ENCODE measurements at regions not wholly inside any gene's neighbourhood (a gene's known extent, or its start where the extent isn't known, plus 50 kb on each side); places are given as distances from the start of the nearest gene placed in this dataset.

DNA sequence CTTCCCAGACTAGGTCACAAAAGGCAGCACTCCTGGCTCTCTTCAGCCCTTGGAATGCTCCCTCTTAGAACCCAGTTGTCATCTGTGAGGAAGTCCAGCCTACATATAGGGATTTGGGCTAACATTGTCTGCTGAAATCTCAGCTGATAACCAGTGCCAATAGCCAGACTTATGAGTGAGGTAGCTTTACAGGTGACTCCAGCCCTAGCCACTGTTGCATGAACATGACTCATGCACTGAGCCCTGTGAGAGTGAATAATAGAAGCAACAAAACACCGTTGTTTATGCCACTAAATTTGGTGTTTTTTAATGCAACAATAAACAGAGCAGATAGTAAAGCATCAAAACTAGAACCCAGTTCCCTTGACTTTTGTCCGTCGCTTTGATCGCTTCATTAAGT, 433.2 kb downstream of the STIM2 start:
- no peak for TF ChIP-seq GATA3 (IDR thresholded peaks at IDR 0.05; ENCODE audit: low read depth, low read length)
- no peak for TF ChIP-seq GATA2 (IDR thresholded peaks at IDR 0.05; ENCODE audit: low read depth, low read length)

All from SH-SY5Y (cell line).